Testis (tissue), 2 donors: ENCODE measurements at regions not wholly inside any gene's neighbourhood (a gene's known extent, or its start where the extent isn't known, plus 50 kb on each side); places are given as distances from the start of the nearest gene placed in this dataset.

Experiments
- DNase-seq: peaks from one replicate; pipeline ENCODE4 v3.0.0-alpha.2; 2019
- H3K27ac ChIP-seq, 2 donors: fragments of 200-600 bp; sonication (generic); one replicate each; pipeline ENCODE4 v1.5.1; 2019
- H3K27me3 ChIP-seq: fragments of 200-600 bp; sonication (generic); one replicate; pipeline ENCODE4 v1.5.1; 2019
- H3K36me3 ChIP-seq: fragments of 200-600 bp; sonication (generic); one replicate; pipeline ENCODE4 v1.5.1; 2017; ENCODE audit warnings: low read depth; ENCODE audit errors: missing control alignments
- H3K4me1 ChIP-seq: fragments of 200-600 bp; sonication (generic); one replicate; pipeline ENCODE4 v1.5.1; 2019
- H3K4me3 ChIP-seq, 2 donors: fragments of 200-600 bp; sonication (generic); one replicate each; pipeline ENCODE4 v1.5.1; 2017 to 2019
- H3K9me3 ChIP-seq: fragments of 200-600 bp; sonication (generic); one replicate; pipeline ENCODE4 v1.5.1; 2017
- CTCF ChIP-seq, 3 experiments: fragments of 450-650 bp in 2 of 3; fragments of 200-600 bp in 1 of 3; sonication (generic) in 1 of 3; IDR thresholded peaks; one replicate each; pipeline ENCODE4 v1.5.1; 2016 to 2019; ENCODE audit warnings: antibody characterized with exemption in 3 of 3, mild to moderate bottlenecking in 2 of 3, moderate library complexity in 1 of 3
- POLR2A ChIP-seq: fragments of 450-650 bp; IDR thresholded peaks from one replicate; pipeline ENCODE4 v1.6.1; 2017; ENCODE audit warnings: antibody characterized with exemption, mild to moderate bottlenecking, moderate library complexity
- WGBS, 2 donors: methylation state at CpG; one replicate each; pipeline ENCODE4 v1.1.5; 2018; 5-methylcytosine and 5-hydroxymethylcytosine counted together
- intact Hi-C: fragments of 100-400 bp; cut with DNase I; formaldehyde crosslinking; loops from one replicate; pipeline ENCODE4 v1.15.1; 2023; ENCODE audit warnings: low total_unique reads

- WGBS, 2 donors = 73 to 86% methylated on average over 1 to 3 of the region's 3 CpGs
- H3K4me1 ChIP-seq = no peaks in the 10 kb centered on the region
- no peak overlapping the region for H3K4me3 ChIP-seq
- no peak for TF ChIP-seq CTCF (IDR thresholded peaks at IDR 0.05)
- no peak for TF ChIP-seq POLR2A
- H3K27ac ChIP-seq = no peak overlapping the region
- intact Hi-C loops = no loop called here
- H3K36me3 ChIP-seq = no peaks in the 10 kb centered on the region
- no peak for DNase-seq
- H3K9me3 ChIP-seq = no peaks in the 10 kb centered on the region
- no peaks in the 10 kb centered on the region for H3K27me3 ChIP-seq
Observed at GRCh38 chr22:47759909-47760308, 997.5 kb downstream of the TBC1D22A start.

GRCh38 chr22:47757741-47758140 is 995.3 kb downstream of the TBC1D22A start:
- intact Hi-C loops = no loop called here
- 45 to 77% methylated on average over 3 of the region's 3 CpGs for WGBS, 2 donors
- no peak for DNase-seq

GRCh38 chr22:47750086-47750485 is 987.6 kb downstream of the TBC1D22A start:
- H3K9me3 ChIP-seq = no peaks in the 10 kb centered on the region
- 89 to 90% methylated on average over 3 of the region's 3 CpGs for WGBS, 2 donors
- intact Hi-C loops = no loop called here

More at GRCh38 chr22:47757741-47758140, 995.3 kb downstream of the TBC1D22A start:
- H3K36me3 ChIP-seq = no peaks in the 10 kb centered on the region
- no peak overlapping the region for H3K4me3 ChIP-seq
- no peaks in the 10 kb centered on the region for H3K9me3 ChIP-seq
- no peak overlapping the region for H3K27ac ChIP-seq
- H3K4me1 ChIP-seq = no peaks in the 10 kb centered on the region
- H3K27me3 ChIP-seq = no peaks in the 10 kb centered on the region
- no peak for TF ChIP-seq POLR2A
- no peak for TF ChIP-seq CTCF (IDR thresholded peaks at IDR 0.05)

GRCh38 chr22:47748957-47749356 is 986.5 kb downstream of the TBC1D22A start:
- TF ChIP-seq CTCF (IDR thresholded peaks at IDR 0.05) (no peak), POLR2A (no peak)
- Histone ChIP-seq H3K9me3 (no peaks in the 10 kb centered on the region), H3K27ac (no peak overlapping the region), H3K27me3 (no peaks in the 10 kb centered on the region), H3K4me3 (no peak overlapping the region), H3K36me3 (no peaks in the 10 kb centered on the region), H3K4me1 (no peaks in the 10 kb centered on the region)
- no peak for DNase-seq
- 54 to 57% methylated on average over 11 of the region's 11 CpGs for WGBS, 2 donors
- intact Hi-C loops = no loop called here

More at GRCh38 chr22:47750086-47750485, 987.6 kb downstream of the TBC1D22A start:
- TF ChIP-seq POLR2A (no peak), CTCF (IDR thresholded peaks at IDR 0.05) (no peak)
- Histone ChIP-seq H3K36me3 (no peaks in the 10 kb centered on the region), H3K4me3 (no peak overlapping the region), H3K4me1 (no peaks in the 10 kb centered on the region), H3K27ac (no peak overlapping the region), H3K27me3 (no peaks in the 10 kb centered on the region)
- DNase-seq = no peak

- no peak overlapping the region for H3K27ac ChIP-seq
- intact Hi-C loops = no loop called here
- H3K27me3 ChIP-seq = no peaks in the 10 kb centered on the region
- DNase-seq = no peak
- TF ChIP-seq POLR2A (no peak), CTCF (IDR thresholded peaks at IDR 0.05) (no peak)
- no peaks in the 10 kb centered on the region for H3K4me1 ChIP-seq
- no peak overlapping the region for H3K4me3 ChIP-seq
- 64 to 66% methylated on average over 6 of the region's 6 CpGs for WGBS, 2 donors
- no peaks in the 10 kb centered on the region for H3K36me3 ChIP-seq
- no peaks in the 10 kb centered on the region for H3K9me3 ChIP-seq
Observed at GRCh38 chr22:47748271-47748670, 985.8 kb downstream of the TBC1D22A start.
